CD4-positive, alpha-beta memory T cell (primary cell): ENCODE measurements at regions not wholly inside any gene's neighbourhood (a gene's known extent, or its start where the extent isn't known, plus 50 kb on each side); places are given as distances from the start of the nearest gene placed in this dataset.

ENCODE experiments used
- CTCF ChIA-PET: fragments of 350-600 bp; sonication (Branson Sonifier 250); formaldehyde crosslinking; loops from one replicate; lab custom pipeline; 2021; ENCODE audit warnings: inconsistent platforms; ENCODE audit not compliant: partially characterized antibody; lab: Charles Lee
- POLR2A ChIA-PET: fragments of 350-600 bp; sonication (Branson Sonifier 250); formaldehyde crosslinking; loops from one replicate; lab custom pipeline; 2021; ENCODE audit not compliant: partially characterized antibody; lab: Charles Lee
- DNase-seq, 5 donors: peaks; one replicate each; pipeline versions ENCODE4 v3.0.0 to v3.0.0-alpha.2; 2020 to 2022; ENCODE audit warnings: mixed read lengths in 1 of 5
- H3K27ac ChIP-seq: one replicate; pipeline ENCODE4 v1.7.0; 2013; ENCODE audit warnings: low read depth, low read length
- H3K27me3 ChIP-seq: 2 replicates; pipeline ENCODE4 v1.7.0; 2013; ENCODE audit warnings: mild to moderate bottlenecking, low read length, moderate library complexity; ENCODE audit not compliant: insufficient read depth
- H3K36me3 ChIP-seq: 2 replicates; pipeline ENCODE4 v1.7.0; 2013; ENCODE audit warnings: mild to moderate bottlenecking, low read length, moderate library complexity; ENCODE audit not compliant: insufficient read depth
- H3K4me1 ChIP-seq: 2 replicates; pipeline ENCODE4 v1.7.0; 2013; ENCODE audit warnings: mild to moderate bottlenecking, low read length, moderate library complexity; ENCODE audit not compliant: insufficient read depth
- H3K4me3 ChIP-seq, 2 donors: one replicate each; pipeline ENCODE4 v1.7.0; 2013; ENCODE audit warnings: low read length in 2 of 2, mild to moderate bottlenecking in 1 of 2
- H3K9me3 ChIP-seq, 2 donors: one replicate each; pipeline ENCODE4 v1.7.0; 2013; ENCODE audit warnings: low read length in 2 of 2, control low read depth in 1 of 2; ENCODE audit not compliant: control insufficient read depth in 1 of 2
- H3K27ac Mint-ChIP-seq, 7 donors: one replicate each; pipeline ENCODE4 v1.8.0; 2020 to 2021; ENCODE audit warnings: mixed read lengths in 7 of 7, mild to moderate bottlenecking in 6 of 7, inconsistent platforms in 3 of 7, moderate library complexity in 3 of 7
- H3K27me3 Mint-ChIP-seq, 2 donors: one replicate each; pipeline ENCODE4 v1.8.0; 2020 to 2021; ENCODE audit warnings: mixed read lengths in 2 of 2
- H3K36me3 Mint-ChIP-seq, 2 donors: one replicate each; pipeline ENCODE4 v1.8.0; 2020 to 2021; ENCODE audit warnings: mixed read lengths in 2 of 2, inconsistent platforms in 1 of 2, mild to moderate bottlenecking in 1 of 2
- H3K4me1 Mint-ChIP-seq, 4 donors: one replicate each; pipeline ENCODE4 v1.8.0; 2020 to 2021; ENCODE audit warnings: mixed read lengths in 4 of 4, mild to moderate bottlenecking in 1 of 4
- H3K4me3 Mint-ChIP-seq, 8 donors: one replicate each; pipeline ENCODE4 v1.8.0; 2020 to 2021; ENCODE audit warnings: mixed read lengths in 8 of 8, mild to moderate bottlenecking in 7 of 8, moderate library complexity in 6 of 8, inconsistent platforms in 3 of 8
- H3K9me3 Mint-ChIP-seq, 8 donors: one replicate each; pipeline ENCODE4 v1.8.0; 2020 to 2021; ENCODE audit warnings: mixed read lengths in 8 of 8, mild to moderate bottlenecking in 5 of 8, inconsistent platforms in 3 of 8, moderate library complexity in 1 of 8
- intact Hi-C: fragments of 100-400 bp; cut with micrococcal nuclease; formaldehyde crosslinking; loops from one replicate; pipeline ENCODE4 v1.15.1; 2023

DNA sequence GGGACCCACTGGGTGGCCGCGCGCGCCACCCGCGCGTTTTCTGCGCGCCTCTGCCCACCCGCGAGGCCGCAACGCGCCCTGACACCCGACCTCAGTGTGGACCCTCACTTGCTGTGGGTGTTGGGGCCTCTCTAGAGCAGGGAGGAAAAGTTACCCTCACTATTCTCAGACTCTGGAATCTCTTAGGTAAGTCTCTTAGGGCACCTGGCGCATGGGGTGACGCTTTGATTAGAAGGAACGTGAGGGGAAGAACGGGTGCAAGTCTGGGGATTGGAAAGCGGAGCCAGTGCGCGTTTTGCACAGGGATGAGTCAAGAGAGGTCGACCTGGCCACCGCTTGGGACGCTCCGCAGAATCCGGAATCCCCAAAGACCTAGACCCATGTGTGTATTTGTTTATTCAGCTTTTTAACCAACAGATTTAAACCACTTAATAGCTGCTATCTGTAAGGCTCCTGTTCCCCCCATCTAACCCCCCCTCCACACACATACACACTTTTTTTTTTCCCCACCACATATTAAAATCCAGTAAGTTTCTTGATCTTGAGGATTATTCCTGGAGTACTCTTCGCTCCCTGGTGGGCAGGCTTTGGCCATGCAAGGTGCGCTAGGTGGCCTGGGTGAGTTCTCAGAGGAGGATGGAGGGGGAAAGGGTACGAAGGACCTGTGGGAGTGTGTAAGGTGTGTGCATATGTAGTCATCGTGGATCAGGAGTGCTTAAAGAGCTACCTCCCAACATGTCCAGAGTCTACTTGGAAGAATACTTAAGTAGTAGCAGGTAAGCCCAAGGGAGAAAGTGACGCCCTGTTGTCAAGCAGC lies 169.1 kb upstream of the PPP1R3A start:
- H3K9me3 Mint-ChIP-seq: peaks cover 0 to 7% (median 0%) of the 10 kb centered on the region in 8 donors
- no peak for DNase-seq
- ChIA-PET POLR2A (no interaction called here), CTCF (no interaction called here)
- intact Hi-C loops: no loop called here
- peaks cover 23 to 50% (median 39%) of the 10 kb centered on the region in 4 donors for H3K4me1 Mint-ChIP-seq
- H3K27me3 ChIP-seq: peaks cover 25% of the 10 kb centered on the region
- no peaks in the 10 kb centered on the region for H3K36me3 ChIP-seq
- H3K27me3 Mint-ChIP-seq: peaks cover 51 to 55% of the 10 kb centered on the region in 2 donors
- H3K36me3 Mint-ChIP-seq: peaks cover 0 to 1% of the 10 kb centered on the region in 2 donors
- no peaks in the 10 kb centered on the region for H3K9me3 ChIP-seq
- peaks cover 39% of the 10 kb centered on the region for H3K4me1 ChIP-seq
- no peak overlapping the region for H3K4me3 ChIP-seq
- no peak overlapping the region for H3K27ac Mint-ChIP-seq
- peak overlapping the region in 7 of 8 donors; percentile 33 to 77 (median 48) for H3K4me3 Mint-ChIP-seq
- no peak overlapping the region for H3K27ac ChIP-seq

DNA sequence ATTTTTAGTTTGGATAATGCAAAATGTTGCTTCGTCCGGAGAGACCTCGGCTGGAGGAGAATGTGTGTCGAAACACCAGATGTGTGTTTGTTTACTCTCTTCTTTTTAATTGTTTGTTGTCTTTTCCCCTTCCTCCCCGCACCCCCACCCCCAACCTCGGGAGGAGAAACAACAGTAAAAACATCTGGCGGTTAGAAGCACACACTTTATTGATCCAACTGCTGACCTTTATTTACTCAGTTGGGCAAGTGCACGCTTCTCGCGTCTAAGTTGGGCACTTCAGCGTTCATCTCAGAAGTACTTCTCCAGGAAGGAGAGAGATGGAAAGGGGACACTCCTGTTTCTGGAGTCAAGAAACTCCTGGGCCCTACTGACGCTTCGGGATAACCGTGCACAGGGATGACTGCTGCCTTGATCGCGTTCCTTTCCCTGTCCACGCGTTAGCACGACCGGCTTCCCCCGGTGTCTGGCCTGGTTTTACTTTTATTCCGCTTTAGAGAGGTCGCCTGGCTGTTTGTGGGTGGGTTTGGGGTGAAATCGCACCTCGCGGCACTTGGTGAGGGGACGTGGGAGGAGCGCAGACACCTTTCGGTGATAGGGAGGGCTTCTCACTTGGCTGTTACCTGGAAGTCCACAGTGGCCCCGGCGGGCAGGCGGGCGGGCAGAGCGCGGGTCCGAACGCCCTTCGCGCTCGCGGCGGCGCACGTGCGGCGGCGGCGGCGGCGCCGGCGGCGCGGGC lies 168.3 kb upstream of the PPP1R3A start:
- Histone ChIP-seq H3K4me3 (peak overlapping the region in 1 of 2 donors; percentile 40), H3K36me3 (no peaks in the 10 kb centered on the region), H3K9me3 (no peaks in the 10 kb centered on the region), H3K4me1 (peaks cover 46% of the 10 kb centered on the region), H3K27me3 (peaks cover 33% of the 10 kb centered on the region), H3K27ac (no peak overlapping the region)
- Mint-ChIP-seq H3K4me3 (peak overlapping the region; percentile 82 to 92 (median 86)), H3K4me1 (peaks cover 26 to 54% (median 43%) of the 10 kb centered on the region in 4 donors), H3K27ac (no peak overlapping the region), H3K27me3 (peaks cover 51 to 56% of the 10 kb centered on the region in 2 donors), H3K36me3 (peaks cover 0 to 1% of the 10 kb centered on the region in 2 donors), H3K9me3 (peaks cover 0 to 9% (median 0%) of the 10 kb centered on the region in 8 donors)
- DNase-seq: peak in 1 of 5 donors; percentile 5
- ChIA-PET CTCF (no interaction called here), POLR2A (no interaction called here)
- intact Hi-C loops: no loop called here

DNA sequence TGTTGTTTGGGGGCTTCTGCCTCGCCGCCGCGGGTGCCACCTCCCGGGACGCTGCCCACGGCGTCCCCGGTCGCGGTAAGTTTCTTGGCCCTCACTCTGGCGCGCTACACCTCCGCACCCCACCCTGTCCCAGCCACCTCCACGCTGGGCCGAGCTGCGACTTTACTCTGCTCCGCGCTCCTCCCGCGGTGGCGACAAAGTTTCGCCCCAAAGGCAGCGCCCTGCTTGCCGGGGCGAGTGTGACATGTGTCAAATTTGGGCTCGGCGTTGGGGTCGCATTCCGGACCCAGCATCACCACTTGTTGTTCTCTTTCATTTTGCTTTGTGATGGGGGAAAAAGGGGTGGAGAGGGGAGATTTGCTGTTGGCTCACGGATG lies 167.7 kb upstream of the PPP1R3A start:
- H3K36me3 Mint-ChIP-seq: peaks cover 0 to 1% of the 10 kb centered on the region in 2 donors
- DNase-seq: peak in 1 of 5 donors; percentile 4
- H3K36me3 ChIP-seq: no peaks in the 10 kb centered on the region
- H3K27me3 Mint-ChIP-seq: peaks cover 54 to 59% of the 10 kb centered on the region in 2 donors
- peak overlapping the region in 1 of 7 donors; percentile 62 for H3K27ac Mint-ChIP-seq
- H3K4me1 Mint-ChIP-seq: peaks cover 28 to 54% (median 44%) of the 10 kb centered on the region in 4 donors
- no peak overlapping the region for H3K27ac ChIP-seq
- intact Hi-C loops: no loop called here
- peaks cover 48% of the 10 kb centered on the region for H3K4me1 ChIP-seq
- H3K4me3 Mint-ChIP-seq: peak overlapping the region; percentile 82 to 92 (median 86)
- CTCF ChIA-PET: no interaction called here
- peaks cover 38% of the 10 kb centered on the region for H3K27me3 ChIP-seq
- peak overlapping the region in 1 of 2 donors; percentile 40 for H3K4me3 ChIP-seq
- POLR2A ChIA-PET: no interaction called here
- no peaks in the 10 kb centered on the region for H3K9me3 ChIP-seq
- peaks cover 0 to 9% (median 0%) of the 10 kb centered on the region in 8 donors for H3K9me3 Mint-ChIP-seq

GRCh38 chr7:114085592-114086501 lies 167.0 kb upstream of the PPP1R3A start:
- peaks cover 59 to 61% of the 10 kb centered on the region in 2 donors for H3K27me3 Mint-ChIP-seq
- peaks cover 28 to 54% (median 44%) of the 10 kb centered on the region in 4 donors for H3K4me1 Mint-ChIP-seq
- no peaks in the 10 kb centered on the region for H3K9me3 ChIP-seq
- CTCF ChIA-PET: no interaction called here
- DNase-seq: peak in 4 of 5 donors; percentile 36 to 55 (median 42)
- POLR2A ChIA-PET: no interaction called here
- peaks cover 48% of the 10 kb centered on the region for H3K4me1 ChIP-seq
- peak overlapping the region; percentile 85 to 96 (median 90) for H3K4me3 Mint-ChIP-seq
- no peak overlapping the region for H3K27ac ChIP-seq
- H3K9me3 Mint-ChIP-seq: peaks cover 0 to 9% (median 0%) of the 10 kb centered on the region in 8 donors
- intact Hi-C loops: no loop called here
- peak overlapping the region in 1 of 2 donors; percentile 52 for H3K4me3 ChIP-seq
- peaks cover 41% of the 10 kb centered on the region for H3K27me3 ChIP-seq
- H3K36me3 ChIP-seq: no peaks in the 10 kb centered on the region
- H3K36me3 Mint-ChIP-seq: peaks cover 0 to 1% of the 10 kb centered on the region in 2 donors
- peak overlapping the region in 3 of 7 donors; percentile 57 to 73 (median 59) for H3K27ac Mint-ChIP-seq

DNA sequence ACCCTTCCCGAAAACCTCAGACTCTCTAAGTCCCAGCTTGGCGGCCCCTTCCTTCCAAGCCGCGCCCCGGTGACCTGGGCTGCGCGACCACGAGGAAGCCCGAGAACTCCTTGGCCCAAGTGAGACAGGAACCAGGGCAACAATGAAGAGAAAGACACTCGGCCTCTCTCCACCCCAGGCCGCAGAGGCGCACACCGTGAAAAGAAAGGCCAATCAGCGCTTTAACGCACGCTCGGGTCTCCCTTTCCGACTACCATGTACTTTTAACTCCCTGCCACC lies 166.4 kb upstream of the PPP1R3A start:
- Histone ChIP-seq H3K9me3 (no peaks in the 10 kb centered on the region), H3K36me3 (no peaks in the 10 kb centered on the region), H3K4me1 (peaks cover 48% of the 10 kb centered on the region), H3K4me3 (peak overlapping the region in 1 of 2 donors; percentile 52), H3K27me3 (peaks cover 41% of the 10 kb centered on the region), H3K27ac (no peak overlapping the region)
- Mint-ChIP-seq H3K4me3 (peak overlapping the region; percentile 85 to 96 (median 90)), H3K27ac (peak overlapping the region in 2 of 7 donors; percentile 73 to 86), H3K4me1 (peaks cover 28 to 54% (median 44%) of the 10 kb centered on the region in 4 donors), H3K36me3 (peaks cover 0 to 1% of the 10 kb centered on the region in 2 donors), H3K27me3 (peaks cover 59 to 61% of the 10 kb centered on the region in 2 donors), H3K9me3 (peaks cover 0 to 9% (median 0%) of the 10 kb centered on the region in 8 donors)
- POLR2A ChIA-PET: no interaction called here
- CTCF ChIA-PET: no interaction called here
- intact Hi-C loops: no loop called here
- DNase-seq: peak in 1 of 5 donors; percentile 27

GRCh38 chr7:114084472-114085312 lies 165.9 kb upstream of the PPP1R3A start:
- H3K4me1 ChIP-seq: peaks cover 48% of the 10 kb centered on the region
- H3K9me3 Mint-ChIP-seq: peaks cover 0 to 11% (median 0%) of the 10 kb centered on the region in 8 donors
- H3K27me3 ChIP-seq: peaks cover 41% of the 10 kb centered on the region
- H3K27ac Mint-ChIP-seq: peak overlapping the region in 3 of 7 donors; percentile 35 to 86 (median 73)
- intact Hi-C loops: no loop called here
- H3K27me3 Mint-ChIP-seq: peaks cover 62 to 65% of the 10 kb centered on the region in 2 donors
- CTCF ChIA-PET: no interaction called here
- peak overlapping the region in 1 of 2 donors; percentile 52 for H3K4me3 ChIP-seq
- H3K4me3 Mint-ChIP-seq: peak overlapping the region; percentile 85 to 96 (median 90)
- H3K36me3 Mint-ChIP-seq: peaks cover 0 to 1% of the 10 kb centered on the region in 2 donors
- DNase-seq: peak in 1 of 5 donors; percentile 8
- H3K4me1 Mint-ChIP-seq: peaks cover 28 to 54% (median 44%) of the 10 kb centered on the region in 4 donors
- H3K36me3 ChIP-seq: no peaks in the 10 kb centered on the region
- H3K27ac ChIP-seq: no peak overlapping the region
- no peaks in the 10 kb centered on the region for H3K9me3 ChIP-seq
- POLR2A ChIA-PET: no interaction called here
